ENCODE measurements at regions not wholly inside any gene's neighbourhood (a gene's known extent, or its start where the extent isn't known, plus 50 kb on each side); places are given as distances from the start of the nearest gene placed in this dataset.

GRCh38 chr5:68500813-68501212, 285.3 kb downstream of the PIK3R1 start:
- no peak for TF ChIP-seq CTCF (IDR thresholded peaks at IDR 0.05; ENCODE audit: borderline replicate concordance, control extremely low read depth, extremely low read depth, insufficient read depth, missing control alignments)
- no peak for DNase-seq (ENCODE audit: low spot score)
- in situ Hi-C loops (cut with MboI; ENCODE audit: low sequenced_read_pairs, unreplicated experiment), result no loop called here

DNA sequence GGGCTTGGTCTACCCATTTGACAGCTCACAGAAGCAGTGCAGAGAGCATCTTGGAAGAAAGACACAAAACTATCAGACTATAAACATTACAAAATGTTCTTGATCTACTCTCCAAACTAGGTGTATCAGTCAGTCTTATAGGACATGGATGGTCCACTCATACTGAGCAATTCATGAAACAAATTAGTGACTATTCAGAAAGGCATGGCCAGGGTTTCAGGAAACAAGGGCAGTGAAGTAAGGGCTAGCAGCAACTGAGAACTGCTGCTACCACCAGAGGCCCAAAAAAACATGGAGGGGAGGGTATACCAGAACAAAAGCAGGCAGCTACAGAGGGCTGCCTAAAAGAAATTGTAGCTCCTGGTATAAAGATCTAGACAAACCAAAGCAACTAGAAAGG, 287.0 kb downstream of the PIK3R1 start:
- in situ Hi-C loops (cut with MboI; ENCODE audit: low sequenced_read_pairs, unreplicated experiment), result no loop called here
- TF ChIP-seq CTCF (IDR thresholded peaks at IDR 0.05; ENCODE audit: borderline replicate concordance, control extremely low read depth, extremely low read depth, insufficient read depth, missing control alignments), result no peak
- DNase-seq (ENCODE audit: low spot score), result no peak

- no peak for DNase-seq (ENCODE audit: low spot score)
- in situ Hi-C loops (cut with MboI; ENCODE audit: low sequenced_read_pairs, unreplicated experiment), result no loop called here
- TF ChIP-seq CTCF (IDR thresholded peaks at IDR 0.05; ENCODE audit: borderline replicate concordance, control extremely low read depth, extremely low read depth, insufficient read depth, missing control alignments), result no peak
Observed at GRCh38 chr5:68504306-68504705, 288.8 kb downstream of the PIK3R1 start.

DNA sequence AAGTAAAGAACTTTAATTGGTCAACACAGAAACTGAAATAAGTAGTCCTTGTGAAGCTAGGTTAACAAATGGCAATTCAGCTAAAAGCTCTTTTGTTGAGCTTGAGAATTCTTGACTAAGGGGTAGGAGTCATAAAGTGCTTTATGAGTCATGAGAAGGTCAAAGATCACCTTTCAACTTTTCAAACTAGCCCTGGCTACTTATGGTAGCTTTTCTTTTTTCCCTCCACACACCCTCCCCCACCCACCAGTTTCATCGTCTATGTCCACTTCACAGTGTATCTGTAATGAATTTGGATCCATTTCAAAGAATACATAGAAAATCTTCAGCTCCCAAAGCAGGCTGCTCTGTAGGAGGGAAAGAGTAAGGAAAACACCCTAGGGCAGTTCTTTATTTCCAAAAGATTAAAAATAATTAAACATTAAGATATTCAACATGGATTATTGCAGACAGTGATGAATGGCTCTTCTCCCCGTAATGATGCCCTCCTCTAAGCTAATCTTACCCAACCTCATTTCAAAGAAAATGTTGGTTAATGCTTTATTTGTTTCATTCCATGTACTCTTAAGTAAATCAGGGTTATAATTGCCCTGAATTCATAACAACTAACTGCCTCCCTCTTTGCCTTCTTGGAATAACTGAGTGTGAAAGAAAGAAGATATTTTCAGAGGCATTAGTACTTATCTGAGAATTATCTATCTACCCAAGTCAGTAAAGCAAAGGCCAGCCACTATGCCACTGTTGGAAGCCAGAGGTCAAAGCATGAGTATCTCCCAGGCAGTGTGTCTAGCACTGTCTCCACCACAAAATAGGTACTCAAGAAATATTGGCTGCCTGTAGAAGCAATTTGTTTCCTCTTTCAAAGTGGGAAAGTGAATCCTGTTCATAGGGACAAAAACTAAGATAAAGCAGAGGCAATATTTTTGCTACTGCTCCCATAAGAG, 290.6 kb downstream of the PIK3R1 start:
- in situ Hi-C loops (cut with MboI; ENCODE audit: low sequenced_read_pairs, unreplicated experiment), result no loop called here
- no peak for DNase-seq (ENCODE audit: low spot score)
- TF ChIP-seq CTCF (IDR thresholded peaks at IDR 0.05; ENCODE audit: borderline replicate concordance, control extremely low read depth, extremely low read depth, insufficient read depth, missing control alignments), result no peak

DNA sequence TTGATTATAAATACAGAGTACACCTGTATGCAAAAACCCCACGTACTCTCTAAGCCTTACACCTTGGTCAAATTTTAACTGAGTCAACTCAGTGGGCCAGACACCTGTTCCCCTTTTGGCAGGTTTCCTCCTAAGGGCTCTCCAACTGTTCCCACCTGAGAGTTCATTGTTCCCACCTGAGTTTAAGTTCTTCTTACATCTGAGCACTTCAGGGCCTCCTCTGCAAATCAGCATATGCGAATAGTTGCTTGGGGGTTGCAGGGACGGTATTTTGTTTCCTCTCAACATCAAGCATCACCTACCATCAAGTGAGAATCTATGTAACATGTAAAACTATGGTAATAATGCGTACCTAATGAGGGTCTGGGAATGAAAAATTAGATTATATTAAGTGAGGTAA, 300.0 kb downstream of the PIK3R1 start:
- in situ Hi-C loops (cut with MboI; ENCODE audit: low sequenced_read_pairs, unreplicated experiment), result no loop called here
- no peak for DNase-seq (ENCODE audit: low spot score)
- TF ChIP-seq CTCF (IDR thresholded peaks at IDR 0.05; ENCODE audit: borderline replicate concordance, control extremely low read depth, extremely low read depth, insufficient read depth, missing control alignments), result no peak

DNA sequence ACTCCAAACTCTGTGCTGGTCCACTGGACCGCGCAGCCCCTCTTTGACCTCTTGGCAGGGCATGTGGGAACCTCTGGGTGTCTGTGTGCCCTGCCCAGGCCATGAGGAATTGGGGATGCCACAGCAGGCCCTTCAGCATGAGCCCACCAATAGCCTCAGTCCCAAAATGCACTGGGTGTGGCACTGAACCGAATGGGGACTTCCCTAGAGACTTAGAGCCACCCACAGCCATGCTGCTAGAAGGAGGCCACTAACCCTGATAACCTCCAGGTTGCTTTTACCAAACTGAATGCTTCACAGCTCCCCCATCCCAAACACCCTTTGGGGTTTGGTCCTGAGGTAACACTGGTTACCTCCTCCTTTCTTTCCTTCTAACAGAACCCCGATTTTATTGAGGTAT, 302.7 kb downstream of the PIK3R1 start:
- DNase-seq (ENCODE audit: low spot score), result no peak
- in situ Hi-C loops (cut with MboI; ENCODE audit: low sequenced_read_pairs, unreplicated experiment), result no loop called here
- no peak for TF ChIP-seq CTCF (IDR thresholded peaks at IDR 0.05; ENCODE audit: borderline replicate concordance, control extremely low read depth, extremely low read depth, insufficient read depth, missing control alignments)

Data from GM13976 (cell line).